KOPT-K1 (cell line): ENCODE measurements at regions not wholly inside any gene's neighbourhood (a gene's known extent, or its start where the extent isn't known, plus 50 kb on each side); places are given as distances from the start of the nearest gene placed in this dataset.

Experiments used
- H3K27ac ChIP-seq: fragments of 200-600 bp; sonication (generic); 2 replicates; pipeline ENCODE4 v1.5.1; 2016; ENCODE audit warnings: antibody characterized with exemption, mild to moderate bottlenecking, low read depth, low read length; ENCODE audit not compliant: poor library complexity, severe bottlenecking
- H3K36me3 ChIP-seq: fragments of 200-600 bp; sonication (generic); 2 replicates; pipeline ENCODE4 v1.5.1; 2017; ENCODE audit warnings: antibody characterized with exemption, mild to moderate bottlenecking, low read length, moderate library complexity; ENCODE audit not compliant: insufficient read depth
- H3K9me3 ChIP-seq: fragments of 200-600 bp; sonication (generic); 2 replicates; pipeline ENCODE4 v1.5.1; 2017; ENCODE audit warnings: antibody characterized with exemption, low read length, mild to moderate bottlenecking; ENCODE audit not compliant: insufficient read depth, poor library complexity, severe bottlenecking

GRCh38 chr5:3373391-3373790 lies 222.2 kb upstream of the IRX1 start:
- Histone ChIP-seq H3K36me3 (no peaks in the 10 kb centered on the region), H3K27ac (no peak overlapping the region), H3K9me3 (peaks cover 24% of the 10 kb centered on the region)

GRCh38 chr5:3372289-3372688 lies 223.3 kb upstream of the IRX1 start:
- H3K9me3 ChIP-seq, result peaks cover 24% of the 10 kb centered on the region
- H3K27ac ChIP-seq, result no peak overlapping the region
- H3K36me3 ChIP-seq, result no peaks in the 10 kb centered on the region

- no peak overlapping the region for H3K27ac ChIP-seq
Observed at GRCh38 chr5:3365501-3366215, 230.0 kb upstream of the IRX1 start.

GRCh38 chr5:3364941-3365340 lies 230.7 kb upstream of the IRX1 start:
- no peaks in the 10 kb centered on the region for H3K36me3 ChIP-seq
- no peak overlapping the region for H3K27ac ChIP-seq
- H3K9me3 ChIP-seq, result no peaks in the 10 kb centered on the region

More at GRCh38 chr5:3365501-3366215, 230.0 kb upstream of the IRX1 start:
- Histone ChIP-seq H3K9me3 (no peaks in the 10 kb centered on the region), H3K36me3 (no peaks in the 10 kb centered on the region)

GRCh38 chr5:3364433-3364832 lies 231.2 kb upstream of the IRX1 start:
- Histone ChIP-seq H3K9me3 (no peaks in the 10 kb centered on the region), H3K27ac (no peak overlapping the region), H3K36me3 (no peaks in the 10 kb centered on the region)

GRCh38 chr5:3362606-3362910 lies 233.1 kb upstream of the IRX1 start:
- Histone ChIP-seq H3K36me3 (no peaks in the 10 kb centered on the region), H3K9me3 (no peaks in the 10 kb centered on the region)

GRCh38 chr5:3361811-3362605 lies 233.6 kb upstream of the IRX1 start:
- Histone ChIP-seq H3K9me3 (no peaks in the 10 kb centered on the region), H3K27ac (no peak overlapping the region), H3K36me3 (no peaks in the 10 kb centered on the region)

More at GRCh38 chr5:3362606-3362910, 233.1 kb upstream of the IRX1 start:
- no peak overlapping the region for H3K27ac ChIP-seq

GRCh38 chr5:3359642-3360041 lies 236.0 kb upstream of the IRX1 start:
- H3K36me3 ChIP-seq, result no peaks in the 10 kb centered on the region
- H3K27ac ChIP-seq, result no peak overlapping the region
- no peaks in the 10 kb centered on the region for H3K9me3 ChIP-seq

- Histone ChIP-seq H3K36me3 (no peaks in the 10 kb centered on the region), H3K27ac (no peak overlapping the region), H3K9me3 (no peaks in the 10 kb centered on the region)
Observed at GRCh38 chr5:3357291-3357690, 238.3 kb upstream of the IRX1 start.

GRCh38 chr5:3356016-3356415 lies 239.6 kb upstream of the IRX1 start:
- Histone ChIP-seq H3K36me3 (no peaks in the 10 kb centered on the region), H3K27ac (no peak overlapping the region)

GRCh38 chr5:3355126-3355525 lies 240.5 kb upstream of the IRX1 start:
- Histone ChIP-seq H3K36me3 (no peaks in the 10 kb centered on the region), H3K9me3 (no peaks in the 10 kb centered on the region), H3K27ac (no peak overlapping the region)

More at GRCh38 chr5:3356016-3356415, 239.6 kb upstream of the IRX1 start:
- H3K9me3 ChIP-seq, result no peaks in the 10 kb centered on the region

GRCh38 chr5:3354606-3355005 lies 241.0 kb upstream of the IRX1 start:
- H3K9me3 ChIP-seq, result no peaks in the 10 kb centered on the region
- H3K36me3 ChIP-seq, result no peaks in the 10 kb centered on the region
- H3K27ac ChIP-seq, result no peak overlapping the region

- Histone ChIP-seq H3K9me3 (no peaks in the 10 kb centered on the region), H3K27ac (no peak overlapping the region), H3K36me3 (no peaks in the 10 kb centered on the region)
Observed at GRCh38 chr5:3353561-3353960, 242.1 kb upstream of the IRX1 start.

GRCh38 chr5:3352711-3353110 lies 242.9 kb upstream of the IRX1 start:
- H3K27ac ChIP-seq, result no peak overlapping the region
- H3K9me3 ChIP-seq, result no peaks in the 10 kb centered on the region
- no peaks in the 10 kb centered on the region for H3K36me3 ChIP-seq

GRCh38 chr5:3351581-3352442 lies 243.8 kb upstream of the IRX1 start:
- Histone ChIP-seq H3K36me3 (no peaks in the 10 kb centered on the region), H3K9me3 (no peaks in the 10 kb centered on the region), H3K27ac (no peak overlapping the region)
